Testis (tissue), 2 donors: ENCODE measurements at regions not wholly inside any gene's neighbourhood (a gene's known extent, or its start where the extent isn't known, plus 50 kb on each side); places are given as distances from the start of the nearest gene placed in this dataset.

Experiments used
- POLR2A ChIP-seq: fragments of 450-650 bp; IDR thresholded peaks from one replicate; pipeline ENCODE4 v1.6.1; 2017; ENCODE audit warnings: antibody characterized with exemption, mild to moderate bottlenecking, moderate library complexity
- TF ChIP-seq, protein P1 (sequence below), 3 experiments: fragments of 450-650 bp in 2 of 3; fragments of 200-600 bp in 1 of 3; sonication (generic) in 1 of 3; IDR thresholded peaks; one replicate each; pipeline ENCODE4 v1.5.1; 2016 to 2019; ENCODE audit warnings: antibody characterized with exemption in 3 of 3, mild to moderate bottlenecking in 2 of 3, moderate library complexity in 1 of 3

DNA sequence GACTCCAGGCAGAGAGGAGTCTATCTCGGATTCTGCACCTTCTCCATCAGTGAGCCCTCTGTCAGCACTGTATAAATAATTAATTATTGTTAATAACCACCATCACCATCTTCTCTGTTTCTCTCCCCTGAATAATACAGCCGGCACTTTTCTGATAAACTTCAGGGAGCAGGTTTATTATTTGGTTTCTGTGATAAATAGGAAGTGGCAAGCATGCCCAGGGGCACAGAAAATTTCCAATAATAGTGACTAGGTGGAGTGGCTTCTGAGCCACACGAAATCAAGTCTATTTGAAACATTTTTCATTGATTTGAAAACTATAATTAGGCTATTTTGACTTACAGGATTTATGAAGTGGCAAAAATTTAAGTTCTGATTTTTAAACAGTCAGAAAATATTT lies 186.8 kb upstream of the TMEM229A start:
- TF ChIP-seq POLR2A, result no peak
- TF ChIP-seq, protein P1, sequence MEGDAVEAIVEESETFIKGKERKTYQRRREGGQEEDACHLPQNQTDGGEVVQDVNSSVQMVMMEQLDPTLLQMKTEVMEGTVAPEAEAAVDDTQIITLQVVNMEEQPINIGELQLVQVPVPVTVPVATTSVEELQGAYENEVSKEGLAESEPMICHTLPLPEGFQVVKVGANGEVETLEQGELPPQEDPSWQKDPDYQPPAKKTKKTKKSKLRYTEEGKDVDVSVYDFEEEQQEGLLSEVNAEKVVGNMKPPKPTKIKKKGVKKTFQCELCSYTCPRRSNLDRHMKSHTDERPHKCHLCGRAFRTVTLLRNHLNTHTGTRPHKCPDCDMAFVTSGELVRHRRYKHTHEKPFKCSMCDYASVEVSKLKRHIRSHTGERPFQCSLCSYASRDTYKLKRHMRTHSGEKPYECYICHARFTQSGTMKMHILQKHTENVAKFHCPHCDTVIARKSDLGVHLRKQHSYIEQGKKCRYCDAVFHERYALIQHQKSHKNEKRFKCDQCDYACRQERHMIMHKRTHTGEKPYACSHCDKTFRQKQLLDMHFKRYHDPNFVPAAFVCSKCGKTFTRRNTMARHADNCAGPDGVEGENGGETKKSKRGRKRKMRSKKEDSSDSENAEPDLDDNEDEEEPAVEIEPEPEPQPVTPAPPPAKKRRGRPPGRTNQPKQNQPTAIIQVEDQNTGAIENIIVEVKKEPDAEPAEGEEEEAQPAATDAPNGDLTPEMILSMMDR (IDR thresholded peaks at IDR 0.05), result no peak
